CD4-positive, alpha-beta memory T cell (primary cell): ENCODE measurements at regions not wholly inside any gene's neighbourhood (a gene's known extent, or its start where the extent isn't known, plus 50 kb on each side); places are given as distances from the start of the nearest gene placed in this dataset.

Experiments used
- CTCF ChIA-PET: fragments of 350-600 bp; sonication (Branson Sonifier 250); formaldehyde crosslinking; loops from one replicate; lab custom pipeline; 2021; ENCODE audit warnings: inconsistent platforms; ENCODE audit not compliant: partially characterized antibody; lab: Charles Lee
- POLR2A ChIA-PET: fragments of 350-600 bp; sonication (Branson Sonifier 250); formaldehyde crosslinking; loops from one replicate; lab custom pipeline; 2021; ENCODE audit not compliant: partially characterized antibody; lab: Charles Lee
- DNase-seq, 5 donors: peaks; one replicate each; pipeline versions ENCODE4 v3.0.0 to v3.0.0-alpha.2; 2020 to 2022; ENCODE audit warnings: mixed read lengths in 1 of 5
- H3K27ac ChIP-seq: one replicate; pipeline ENCODE4 v1.7.0; 2013; ENCODE audit warnings: low read depth, low read length
- H3K27me3 ChIP-seq: 2 replicates; pipeline ENCODE4 v1.7.0; 2013; ENCODE audit warnings: mild to moderate bottlenecking, low read length, moderate library complexity; ENCODE audit not compliant: insufficient read depth
- H3K36me3 ChIP-seq: 2 replicates; pipeline ENCODE4 v1.7.0; 2013; ENCODE audit warnings: mild to moderate bottlenecking, low read length, moderate library complexity; ENCODE audit not compliant: insufficient read depth
- H3K4me1 ChIP-seq: 2 replicates; pipeline ENCODE4 v1.7.0; 2013; ENCODE audit warnings: mild to moderate bottlenecking, low read length, moderate library complexity; ENCODE audit not compliant: insufficient read depth
- H3K4me3 ChIP-seq, 2 donors: one replicate each; pipeline ENCODE4 v1.7.0; 2013; ENCODE audit warnings: low read length in 2 of 2, mild to moderate bottlenecking in 1 of 2
- H3K9me3 ChIP-seq, 2 donors: one replicate each; pipeline ENCODE4 v1.7.0; 2013; ENCODE audit warnings: low read length in 2 of 2, control low read depth in 1 of 2; ENCODE audit not compliant: control insufficient read depth in 1 of 2
- H3K27ac Mint-ChIP-seq, 7 donors: one replicate each; pipeline ENCODE4 v1.8.0; 2020 to 2021; ENCODE audit warnings: mixed read lengths in 7 of 7, mild to moderate bottlenecking in 6 of 7, inconsistent platforms in 3 of 7, moderate library complexity in 3 of 7
- H3K27me3 Mint-ChIP-seq, 2 donors: one replicate each; pipeline ENCODE4 v1.8.0; 2020 to 2021; ENCODE audit warnings: mixed read lengths in 2 of 2
- H3K36me3 Mint-ChIP-seq, 2 donors: one replicate each; pipeline ENCODE4 v1.8.0; 2020 to 2021; ENCODE audit warnings: mixed read lengths in 2 of 2, inconsistent platforms in 1 of 2, mild to moderate bottlenecking in 1 of 2
- H3K4me1 Mint-ChIP-seq, 4 donors: one replicate each; pipeline ENCODE4 v1.8.0; 2020 to 2021; ENCODE audit warnings: mixed read lengths in 4 of 4, mild to moderate bottlenecking in 1 of 4
- H3K4me3 Mint-ChIP-seq, 8 donors: one replicate each; pipeline ENCODE4 v1.8.0; 2020 to 2021; ENCODE audit warnings: mixed read lengths in 8 of 8, mild to moderate bottlenecking in 7 of 8, moderate library complexity in 6 of 8, inconsistent platforms in 3 of 8
- H3K9me3 Mint-ChIP-seq, 8 donors: one replicate each; pipeline ENCODE4 v1.8.0; 2020 to 2021; ENCODE audit warnings: mixed read lengths in 8 of 8, mild to moderate bottlenecking in 5 of 8, inconsistent platforms in 3 of 8, moderate library complexity in 1 of 8
- intact Hi-C: fragments of 100-400 bp; cut with micrococcal nuclease; formaldehyde crosslinking; loops from one replicate; pipeline ENCODE4 v1.15.1; 2023

- peaks cover 26% of the 10 kb centered on the region for H3K4me1 ChIP-seq
- Mint-ChIP-seq H3K4me1 (peaks cover 21 to 32% (median 26%) of the 10 kb centered on the region in 4 donors), H3K9me3 (peaks cover 0 to 2% (median 0%) of the 10 kb centered on the region in 8 donors), H3K27ac (peak overlapping the region in 1 of 7 donors; percentile 38), H3K4me3 (no peak overlapping the region), H3K27me3 (no peaks in the 10 kb centered on the region), H3K36me3 (peaks cover 0 to 2% of the 10 kb centered on the region in 2 donors)
- H3K4me3 ChIP-seq: no peak overlapping the region
- ChIA-PET CTCF (interaction anchor here (0.6 to 1.9 kb wide), 3 partner anchors 10 to 31 kb away, joined by 3 to 7 read pairs (median 5); no protein-coding TSS in a partner anchor), POLR2A (interaction anchor here (0.8 to 3.6 kb wide), 8 partner anchors 10 to 158 kb away, joined by 3 to 13 read pairs (median 4); no protein-coding TSS in a partner anchor)
- H3K27ac ChIP-seq: no peak overlapping the region
- H3K9me3 ChIP-seq: no peaks in the 10 kb centered on the region
- no peaks in the 10 kb centered on the region for H3K36me3 ChIP-seq
- intact Hi-C loops: no loop called here
- H3K27me3 ChIP-seq: no peaks in the 10 kb centered on the region
- no peak for DNase-seq
These were observed 153.2 kb upstream of the TAB2 start for GRCh38 chr6:149164199-149164750.

GRCh38 chr6:149166336-149166735 lies 151.2 kb upstream of the TAB2 start:
- Mint-ChIP-seq H3K4me1 (peaks cover 23 to 44% (median 38%) of the 10 kb centered on the region in 4 donors), H3K27me3 (no peaks in the 10 kb centered on the region), H3K36me3 (no peaks in the 10 kb centered on the region), H3K27ac (peak overlapping the region in 6 of 7 donors; percentile 5 to 86 (median 53)), H3K9me3 (peaks cover 0 to 2% (median 0%) of the 10 kb centered on the region in 8 donors), H3K4me3 (peak overlapping the region in 5 of 8 donors; percentile 30 to 82 (median 72))
- Histone ChIP-seq H3K9me3 (no peaks in the 10 kb centered on the region), H3K27me3 (no peaks in the 10 kb centered on the region), H3K4me1 (peaks cover 31% of the 10 kb centered on the region), H3K36me3 (no peaks in the 10 kb centered on the region), H3K4me3 (no peak overlapping the region), H3K27ac (no peak overlapping the region)
- DNase-seq: no peak
- ChIA-PET CTCF (interaction anchor here (0.6 to 1.4 kb wide), 2 partner anchors 13 to 96 kb away, joined by 3 to 5 read pairs; no protein-coding TSS in a partner anchor), POLR2A (interaction anchor here (1.1 to 3.6 kb wide), 5 partner anchors 13 to 71 kb away, joined by 3 to 13 read pairs (median 5); no protein-coding TSS in a partner anchor)
- intact Hi-C loops: no loop called here

- Histone ChIP-seq H3K4me1 (peaks cover 31% of the 10 kb centered on the region), H3K27ac (no peak overlapping the region), H3K27me3 (no peaks in the 10 kb centered on the region), H3K36me3 (no peaks in the 10 kb centered on the region), H3K9me3 (no peaks in the 10 kb centered on the region), H3K4me3 (no peak overlapping the region)
- CTCF ChIA-PET: interaction anchor here (1.4 kb wide), 1 partner anchor 13 kb away, joined by 5 read pairs; no protein-coding TSS in a partner anchor
- peak overlapping the region in 6 of 7 donors; percentile 5 to 86 (median 53) for H3K27ac Mint-ChIP-seq
- DNase-seq: no peak
- peak overlapping the region in 6 of 8 donors; percentile 30 to 82 (median 66) for H3K4me3 Mint-ChIP-seq
- intact Hi-C loops: no loop called here
- H3K36me3 Mint-ChIP-seq: no peaks in the 10 kb centered on the region
- peaks cover 23 to 47% (median 38%) of the 10 kb centered on the region in 4 donors for H3K4me1 Mint-ChIP-seq
- POLR2A ChIA-PET: interaction anchor here (1.1 to 3.6 kb wide), 3 partner anchors 13 to 34 kb away, joined by 4 to 13 read pairs (median 5); no protein-coding TSS in a partner anchor
- H3K27me3 Mint-ChIP-seq: no peaks in the 10 kb centered on the region
- H3K9me3 Mint-ChIP-seq: peaks cover 0 to 2% (median 0%) of the 10 kb centered on the region in 8 donors
These were observed 150.8 kb upstream of the TAB2 start for GRCh38 chr6:149166747-149167146.

GRCh38 chr6:149168968-149169367 lies 148.5 kb upstream of the TAB2 start:
- no peaks in the 10 kb centered on the region for H3K36me3 ChIP-seq
- H3K9me3 ChIP-seq: no peaks in the 10 kb centered on the region
- ChIA-PET POLR2A (interaction anchor here (1.1 to 1.7 kb wide), 2 partner anchors 10 to 31 kb away, joined by 3 to 4 read pairs; no protein-coding TSS in a partner anchor), CTCF (no interaction called here)
- peak overlapping the region in 7 of 8 donors; percentile 17 to 63 (median 54) for H3K4me3 Mint-ChIP-seq
- peaks cover 0 to 2% (median 0%) of the 10 kb centered on the region in 8 donors for H3K9me3 Mint-ChIP-seq
- peaks cover 2 to 4% of the 10 kb centered on the region in 2 donors for H3K36me3 Mint-ChIP-seq
- intact Hi-C loops: no loop called here
- DNase-seq: no peak
- no peaks in the 10 kb centered on the region for H3K27me3 Mint-ChIP-seq
- H3K27ac Mint-ChIP-seq: peak overlapping the region; percentile 0 to 94 (median 53)
- no peaks in the 10 kb centered on the region for H3K27me3 ChIP-seq
- H3K4me3 ChIP-seq: no peak overlapping the region
- no peak overlapping the region for H3K27ac ChIP-seq
- H3K4me1 ChIP-seq: peaks cover 31% of the 10 kb centered on the region
- peaks cover 24 to 52% (median 40%) of the 10 kb centered on the region in 4 donors for H3K4me1 Mint-ChIP-seq

GRCh38 chr6:149169761-149170511 lies 147.6 kb upstream of the TAB2 start:
- peak overlapping the region in 3 of 7 donors; percentile 59 to 82 (median 79) for H3K27ac Mint-ChIP-seq
- H3K4me3 Mint-ChIP-seq: peak overlapping the region in 4 of 8 donors; percentile 12 to 44 (median 18)
- POLR2A ChIA-PET: interaction anchor here (1.1 to 1.7 kb wide), 2 partner anchors 9 to 32 kb away, joined by 3 to 4 read pairs; no protein-coding TSS in a partner anchor
- intact Hi-C loops: no loop called here
- Histone ChIP-seq H3K27ac (no peak overlapping the region), H3K4me1 (peaks cover 31% of the 10 kb centered on the region), H3K27me3 (no peaks in the 10 kb centered on the region), H3K9me3 (no peaks in the 10 kb centered on the region), H3K4me3 (no peak overlapping the region), H3K36me3 (no peaks in the 10 kb centered on the region)
- H3K27me3 Mint-ChIP-seq: no peaks in the 10 kb centered on the region
- H3K4me1 Mint-ChIP-seq: peaks cover 29 to 58% (median 43%) of the 10 kb centered on the region in 4 donors
- no peak for DNase-seq
- H3K9me3 Mint-ChIP-seq: peaks cover 0 to 2% (median 0%) of the 10 kb centered on the region in 8 donors
- H3K36me3 Mint-ChIP-seq: peaks cover 2 to 4% of the 10 kb centered on the region in 2 donors
- CTCF ChIA-PET: no interaction called here

GRCh38 chr6:149170564-149171452 lies 146.7 kb upstream of the TAB2 start:
- ChIA-PET POLR2A (no interaction called here), CTCF (no interaction called here)
- Mint-ChIP-seq H3K4me1 (peaks cover 30 to 58% (median 42%) of the 10 kb centered on the region in 4 donors), H3K36me3 (peaks cover 2 to 4% of the 10 kb centered on the region in 2 donors), H3K27ac (peak overlapping the region in 5 of 7 donors; percentile 54 to 94 (median 65)), H3K4me3 (peak overlapping the region in 1 of 8 donors; percentile 21), H3K27me3 (no peaks in the 10 kb centered on the region), H3K9me3 (peaks cover 0 to 2% (median 0%) of the 10 kb centered on the region in 8 donors)
- intact Hi-C loops: no loop called here
- Histone ChIP-seq H3K4me3 (no peak overlapping the region), H3K36me3 (no peaks in the 10 kb centered on the region), H3K4me1 (peaks cover 31% of the 10 kb centered on the region), H3K9me3 (no peaks in the 10 kb centered on the region), H3K27me3 (no peaks in the 10 kb centered on the region), H3K27ac (no peak overlapping the region)
- DNase-seq: no peak
